D341Med (cell line): ENCODE measurements at regions not wholly inside any gene's neighbourhood (a gene's known extent, or its start where the extent isn't known, plus 50 kb on each side); places are given as distances from the start of the nearest gene placed in this dataset.
"Not testable (repeated sequence)": the region's sequence is repeated elsewhere in the genome, so short reads cannot be mapped to it uniquely, and the experiment has no call there.

Experiments
- DNase-seq: peaks from one replicate; pipeline ENCODE4 v3.0.0; 2012; ENCODE audit warnings: low spot score

GRCh38 chr18:6570581-6571238 is 156.0 kb upstream of the L3MBTL4 start:
- no peak for DNase-seq

- no peak for DNase-seq
Observed at GRCh38 chr18:6571239-6571602, 156.5 kb upstream of the L3MBTL4 start.

- DNase-seq = not testable (repeated sequence)
Observed at GRCh38 chr18:6572192-6572591, 157.3 kb upstream of the ARHGAP28 start.

- no peak for DNase-seq
Observed at GRCh38 chr18:6574631-6575030, 154.9 kb upstream of the ARHGAP28 start.

GRCh38 chr18:6575908-6576307 is 153.6 kb upstream of the ARHGAP28 start:
- no peak for DNase-seq

GRCh38 chr18:6576718-6577375 is 152.7 kb upstream of the ARHGAP28 start:
- no peak for DNase-seq

GRCh38 chr18:6578686-6579085 is 150.8 kb upstream of the ARHGAP28 start:
- DNase-seq = no peak

GRCh38 chr18:6579486-6579885 is 150.0 kb upstream of the ARHGAP28 start:
- no peak for DNase-seq

GRCh38 chr18:6580401-6580800 is 149.1 kb upstream of the ARHGAP28 start:
- no peak for DNase-seq

GRCh38 chr18:6589923-6590322 is 139.6 kb upstream of the ARHGAP28 start:
- DNase-seq = no peak

- DNase-seq = no peak
Observed at GRCh38 chr18:6590326-6590725, 139.2 kb upstream of the ARHGAP28 start.

- DNase-seq = no peak
Observed at GRCh38 chr18:6591491-6591890, 138.0 kb upstream of the ARHGAP28 start.

GRCh38 chr18:6592522-6592921 is 137.0 kb upstream of the ARHGAP28 start:
- DNase-seq = no peak

- DNase-seq = no peak
Observed at GRCh38 chr18:6593142-6593885, 136.2 kb upstream of the ARHGAP28 start.

- no peak for DNase-seq
Observed at GRCh38 chr18:6595666-6596065, 133.8 kb upstream of the ARHGAP28 start.

GRCh38 chr18:6598657-6599056 is 130.9 kb upstream of the ARHGAP28 start:
- no peak for DNase-seq

GRCh38 chr18:6600667-6601167 is 128.8 kb upstream of the ARHGAP28 start:
- DNase-seq = no peak

GRCh38 chr18:6601241-6601640 is 128.3 kb upstream of the ARHGAP28 start:
- DNase-seq = no peak

GRCh38 chr18:6602365-6602764 is 127.2 kb upstream of the ARHGAP28 start:
- DNase-seq = no peak

GRCh38 chr18:6604573-6604941 is 125.0 kb upstream of the ARHGAP28 start:
- DNase-seq = no peak

GRCh38 chr18:6605115-6605869 is 124.2 kb upstream of the ARHGAP28 start:
- DNase-seq = no peak

- no peak for DNase-seq
Observed at GRCh38 chr18:6606411-6607085, 123.0 kb upstream of the ARHGAP28 start.
